GM19467 (cell line): ENCODE measurements at regions not wholly inside any gene's neighbourhood (a gene's known extent, or its start where the extent isn't known, plus 50 kb on each side); places are given as distances from the start of the nearest gene placed in this dataset.
A peak's percentile ranks its signal among the peaks of the same experiment; 100 is the strongest.

Source experiments
- ATAC-seq: cut with Tn5 transposase; IDR thresholded peaks from one replicate; pipeline ENCODE4 v1.9.1; 2021; ENCODE audit warnings: mild to moderate bottlenecking, moderate library complexity; ENCODE audit not compliant: unreplicated experiment

DNA sequence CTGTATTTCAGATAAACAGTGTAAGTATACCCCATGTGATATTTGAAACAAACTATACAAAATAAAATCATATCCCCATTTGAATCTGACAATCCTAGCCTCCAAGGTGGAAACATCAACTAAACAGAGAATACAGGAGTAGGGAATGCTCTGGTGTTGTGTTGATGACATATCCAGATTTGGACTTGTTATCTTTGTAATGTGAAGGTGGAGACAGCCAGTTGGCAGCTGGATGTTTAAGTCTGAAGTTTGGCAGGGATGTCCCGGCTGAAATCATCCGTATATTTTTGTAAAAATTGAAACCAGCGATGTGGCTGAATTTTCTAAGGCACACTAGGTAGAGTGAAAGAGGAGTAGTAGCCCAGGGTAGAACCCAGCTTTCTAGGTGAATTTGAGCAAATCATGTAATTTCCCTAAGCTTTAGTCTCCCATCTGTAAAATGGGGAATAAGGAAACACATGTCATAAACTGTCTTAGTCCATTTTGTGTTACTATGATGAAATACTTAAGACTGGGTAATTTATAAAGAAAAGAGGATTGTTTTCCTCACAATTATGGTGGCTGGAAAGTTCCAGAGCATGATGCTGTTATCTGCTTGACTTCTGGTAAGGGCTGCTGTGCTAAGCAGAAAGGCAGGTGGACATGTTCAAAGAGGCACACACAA lies 246.6 kb upstream of the APCDD1 start:
- no peak for ATAC-seq

DNA sequence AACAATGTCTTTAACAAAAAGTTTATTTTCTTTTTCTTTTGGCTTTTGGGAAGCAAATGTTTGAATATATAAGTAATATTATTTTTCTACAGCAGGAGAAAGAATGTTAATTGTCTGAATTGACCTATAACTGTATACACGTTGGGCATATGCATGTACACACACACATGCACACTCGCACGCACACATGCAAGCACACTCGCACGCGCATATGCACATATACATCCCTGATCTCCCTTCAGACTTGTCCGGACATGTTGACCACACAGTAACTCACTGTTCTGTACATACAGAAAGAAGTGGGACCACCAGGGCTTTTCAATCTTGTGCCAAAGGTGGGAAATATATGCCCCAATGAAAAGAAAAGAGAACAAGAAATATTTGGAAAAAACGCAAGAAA lies 245.1 kb upstream of the APCDD1 start:
- ATAC-seq = no peak

DNA sequence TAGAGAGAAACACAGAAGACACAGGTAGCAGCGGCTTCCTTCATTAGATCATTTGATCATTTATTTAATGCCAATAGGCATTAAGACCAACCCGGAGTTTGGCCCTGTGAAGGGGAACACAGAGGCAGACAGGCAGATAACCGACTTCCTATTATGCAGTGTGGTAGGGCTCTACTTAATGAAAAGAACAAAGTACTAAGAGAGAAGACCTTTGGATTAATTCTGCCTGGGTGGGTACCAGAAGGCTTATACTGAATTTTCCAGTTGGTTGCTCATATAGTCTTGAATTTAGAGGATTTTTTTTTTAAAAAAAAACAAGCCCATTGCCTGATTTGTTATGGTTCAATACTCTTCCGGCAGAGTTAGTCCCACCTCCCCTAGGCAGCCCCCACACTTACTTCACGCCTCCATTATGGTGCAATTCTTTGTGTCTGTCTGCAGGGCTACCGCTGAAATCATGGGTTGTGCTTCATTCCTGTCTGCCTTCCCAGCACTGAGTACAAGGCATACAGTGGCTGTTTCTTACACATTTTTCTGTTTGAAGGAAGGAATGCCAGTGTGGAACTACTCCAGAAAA lies 244.3 kb upstream of the APCDD1 start:
- no peak for ATAC-seq

DNA sequence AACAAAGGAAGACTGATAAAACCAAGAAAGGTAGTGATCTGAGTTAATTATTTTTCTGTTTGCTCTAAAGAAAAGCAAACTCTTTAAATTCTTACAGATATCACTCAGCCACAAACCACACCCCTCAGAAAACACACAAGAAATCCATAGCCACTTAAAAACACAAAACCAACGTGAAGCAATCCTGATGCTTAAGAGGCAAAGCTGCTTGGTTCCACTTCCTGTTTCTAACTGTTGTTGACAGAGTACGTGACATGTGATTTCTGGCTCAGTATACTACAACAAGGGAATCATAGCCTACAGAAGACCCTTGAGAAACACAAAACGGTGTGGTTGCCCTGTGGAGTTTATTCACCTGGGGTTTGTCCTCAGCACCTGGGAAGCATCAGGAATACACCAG lies 240.9 kb upstream of the APCDD1 start:
- ATAC-seq = peak; percentile 61

DNA sequence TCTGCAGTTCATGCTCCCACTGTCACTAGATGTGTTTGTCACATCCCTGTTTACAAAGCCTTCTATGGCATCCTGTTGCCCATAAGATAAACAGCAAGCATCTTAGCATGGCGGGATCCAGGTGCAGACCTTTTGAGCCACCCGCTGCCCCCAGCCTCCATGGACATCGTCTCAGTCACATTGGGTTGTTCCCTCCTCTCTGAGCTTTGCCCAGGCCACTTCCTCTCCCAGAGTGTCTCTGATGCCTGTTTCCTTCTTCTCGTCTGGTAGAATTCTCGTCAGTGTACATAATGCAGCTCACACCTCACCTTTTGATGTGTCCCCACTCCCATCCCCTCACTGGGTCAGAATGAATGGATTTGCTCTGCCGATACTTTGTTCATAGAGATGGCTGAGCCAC lies 239.0 kb upstream of the APCDD1 start:
- ATAC-seq = no peak

DNA sequence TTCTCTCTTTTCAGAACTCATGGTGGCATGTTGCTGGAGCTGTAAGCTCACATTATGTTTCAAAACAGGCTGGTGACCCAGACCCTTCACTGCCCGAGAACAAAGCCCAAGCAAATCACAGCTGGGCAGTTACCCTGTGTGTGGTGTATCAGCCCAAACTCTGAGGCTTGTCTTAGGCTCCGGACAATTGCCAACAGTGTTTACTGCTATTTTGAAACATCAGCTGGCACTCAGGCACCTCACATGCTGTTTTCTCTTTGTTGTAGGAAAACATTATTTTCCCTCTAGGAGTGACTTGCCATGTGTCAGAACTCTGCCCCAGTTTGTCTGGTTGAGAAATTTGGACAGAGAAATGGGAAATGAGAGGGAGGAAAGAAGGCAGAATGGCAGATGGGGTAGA lies 237.6 kb upstream of the APCDD1 start:
- no peak for ATAC-seq

DNA sequence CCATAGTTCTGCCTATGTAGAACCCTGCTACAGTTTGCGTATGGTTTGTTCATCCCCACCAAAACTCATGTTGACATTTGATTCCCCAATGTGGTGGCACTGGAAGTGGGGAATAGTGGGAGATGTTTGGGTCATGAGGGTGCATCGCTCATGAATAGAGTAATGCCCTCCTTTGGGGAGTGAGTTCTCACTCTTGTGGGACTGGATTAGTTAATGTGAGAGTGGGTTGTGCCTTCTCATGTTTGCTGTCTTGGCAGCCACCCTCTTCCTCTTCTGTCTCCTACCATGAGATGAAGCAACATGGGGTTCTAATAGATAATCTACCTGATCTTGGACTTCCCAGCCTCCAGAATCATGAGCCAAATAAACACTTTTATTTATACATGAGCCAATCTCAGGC lies 237.2 kb upstream of the APCDD1 start:
- no peak for ATAC-seq

DNA sequence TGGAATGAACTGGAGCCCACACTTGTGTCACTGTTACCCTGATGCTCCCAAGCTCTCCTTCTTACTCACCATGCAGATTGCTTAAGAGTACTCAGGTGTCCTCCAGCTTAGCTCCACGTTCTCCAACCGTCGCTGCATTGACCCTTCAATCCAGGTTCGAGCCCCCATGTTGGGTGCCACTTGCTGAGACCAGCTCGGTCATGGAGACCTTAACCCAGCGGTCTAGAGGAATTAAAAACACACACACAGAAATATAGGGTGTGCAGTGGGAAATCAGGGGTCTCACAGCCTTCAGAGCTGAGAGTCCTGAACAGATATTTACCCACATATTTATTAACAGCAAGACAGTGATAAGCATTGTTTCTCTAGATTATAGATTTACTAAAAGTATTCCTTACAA lies 229.1 kb upstream of the APCDD1 start:
- no peak for ATAC-seq

DNA sequence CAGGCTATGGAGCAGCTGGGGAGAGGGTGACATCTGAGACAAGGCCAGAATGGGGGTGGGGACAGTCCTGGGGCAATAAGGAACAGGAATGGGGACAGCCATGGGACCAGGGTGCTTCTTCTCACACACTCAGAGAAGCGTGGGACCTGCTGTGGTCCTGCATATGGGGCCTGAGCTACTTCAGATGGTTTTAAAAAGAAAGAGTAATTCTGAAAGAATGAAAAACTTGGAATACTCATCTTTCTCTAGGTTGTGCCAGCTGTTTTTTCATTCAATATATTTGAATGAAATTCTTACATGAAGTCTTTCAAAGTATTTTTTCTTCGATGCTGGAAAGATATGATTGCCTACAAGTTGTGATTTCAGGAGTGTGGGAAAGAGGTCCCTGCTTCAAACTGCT lies 227.5 kb upstream of the APCDD1 start:
- no peak for ATAC-seq

DNA sequence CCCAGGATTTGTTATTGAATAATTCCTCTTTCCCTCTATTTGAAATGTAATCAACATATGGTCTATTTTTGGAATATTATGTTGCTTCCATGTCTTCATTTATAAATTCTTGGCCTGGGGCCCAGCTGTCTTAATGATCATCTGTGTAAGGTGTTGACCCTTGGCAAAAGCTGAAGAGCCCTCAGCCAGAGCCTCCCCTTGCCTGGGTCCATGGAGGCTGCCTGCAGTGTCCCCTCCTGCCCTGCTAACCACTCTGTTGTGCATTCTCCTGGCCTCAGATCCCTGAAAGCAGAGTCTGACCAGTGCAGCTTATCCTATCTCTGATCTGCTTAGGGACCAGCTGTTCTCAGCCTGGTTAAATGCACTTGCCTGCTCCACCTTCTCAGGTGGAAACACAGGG lies 226.1 kb upstream of the APCDD1 start:
- ATAC-seq = no peak

DNA sequence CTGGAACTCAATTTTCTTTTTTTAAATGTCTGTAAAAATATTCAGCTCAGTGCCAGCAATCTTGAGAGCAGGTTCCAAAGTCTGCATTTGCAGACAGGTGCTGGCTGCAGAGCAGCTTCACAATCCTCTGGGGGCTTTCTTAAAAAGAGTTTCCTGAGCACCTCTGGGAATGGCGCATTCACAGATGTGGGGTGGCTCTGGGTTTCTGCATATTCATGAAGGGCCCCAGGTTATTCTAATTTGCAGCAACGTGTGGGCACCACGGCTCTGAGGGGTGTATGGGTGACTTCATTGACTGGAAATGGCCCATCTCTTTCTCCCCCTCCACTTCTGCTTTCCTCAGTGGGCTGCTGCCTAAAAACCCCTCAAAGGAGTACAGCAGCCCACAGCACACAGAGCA lies 225.0 kb upstream of the APCDD1 start:
- no peak for ATAC-seq

DNA sequence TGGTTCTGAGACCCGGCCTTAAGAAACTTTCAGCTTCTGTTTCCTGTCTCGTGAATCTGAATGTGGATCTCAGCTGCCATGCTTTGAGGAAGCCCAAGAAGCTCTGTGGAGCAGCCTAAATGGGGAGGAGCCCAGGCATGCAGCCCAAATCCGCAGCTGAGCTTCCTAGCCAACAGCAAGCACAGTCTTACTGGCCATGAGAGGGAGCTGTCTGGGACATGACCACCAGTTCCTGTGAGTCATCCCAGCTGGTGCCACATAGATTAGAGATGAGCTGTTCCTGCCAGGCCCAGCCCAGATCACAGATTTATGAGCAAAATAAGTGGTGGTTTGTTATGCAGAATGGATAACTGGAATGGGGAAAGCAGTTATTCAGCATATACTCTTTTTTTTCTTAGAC lies 224.4 kb upstream of the APCDD1 start:
- ATAC-seq = no peak

DNA sequence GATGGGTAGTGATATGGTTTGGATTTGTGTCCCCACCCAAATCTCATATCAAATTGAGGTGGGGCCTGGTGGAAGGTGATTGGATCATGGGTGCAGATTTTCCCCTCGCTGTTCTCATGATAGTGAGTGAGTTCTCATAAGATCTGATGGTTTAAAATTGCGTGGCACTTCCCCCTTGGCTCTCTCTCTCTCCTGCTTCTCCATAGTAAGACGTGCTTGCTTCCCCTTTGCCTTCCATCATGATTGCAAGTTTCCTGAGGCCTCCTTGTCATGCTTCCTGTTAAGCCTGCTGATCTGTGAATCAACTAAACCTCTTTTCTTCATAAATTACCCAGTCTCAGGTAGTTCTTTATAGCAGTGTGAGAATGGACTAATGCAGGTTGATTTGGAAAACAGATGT lies 223.2 kb upstream of the APCDD1 start:
- no peak for ATAC-seq

DNA sequence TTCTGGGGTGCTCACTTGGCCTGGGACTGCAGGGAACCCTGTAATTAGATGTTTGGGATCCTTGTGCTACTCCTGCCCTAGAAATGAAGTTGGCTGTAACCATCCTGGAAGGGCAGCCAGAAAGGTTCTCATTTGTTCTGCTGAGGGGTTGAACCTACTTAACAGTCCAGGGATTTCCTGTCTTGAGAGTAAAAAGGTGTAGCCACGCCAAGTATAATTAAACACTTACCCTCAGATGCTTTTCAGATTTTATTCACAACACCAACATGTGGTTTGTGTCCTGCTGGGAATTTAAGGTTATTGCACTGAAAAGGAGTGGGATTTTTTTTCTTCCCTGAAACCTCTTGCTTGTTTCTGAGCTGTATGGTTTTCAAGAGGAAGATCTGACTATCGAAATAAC lies 222.4 kb upstream of the APCDD1 start:
- ATAC-seq = no peak

DNA sequence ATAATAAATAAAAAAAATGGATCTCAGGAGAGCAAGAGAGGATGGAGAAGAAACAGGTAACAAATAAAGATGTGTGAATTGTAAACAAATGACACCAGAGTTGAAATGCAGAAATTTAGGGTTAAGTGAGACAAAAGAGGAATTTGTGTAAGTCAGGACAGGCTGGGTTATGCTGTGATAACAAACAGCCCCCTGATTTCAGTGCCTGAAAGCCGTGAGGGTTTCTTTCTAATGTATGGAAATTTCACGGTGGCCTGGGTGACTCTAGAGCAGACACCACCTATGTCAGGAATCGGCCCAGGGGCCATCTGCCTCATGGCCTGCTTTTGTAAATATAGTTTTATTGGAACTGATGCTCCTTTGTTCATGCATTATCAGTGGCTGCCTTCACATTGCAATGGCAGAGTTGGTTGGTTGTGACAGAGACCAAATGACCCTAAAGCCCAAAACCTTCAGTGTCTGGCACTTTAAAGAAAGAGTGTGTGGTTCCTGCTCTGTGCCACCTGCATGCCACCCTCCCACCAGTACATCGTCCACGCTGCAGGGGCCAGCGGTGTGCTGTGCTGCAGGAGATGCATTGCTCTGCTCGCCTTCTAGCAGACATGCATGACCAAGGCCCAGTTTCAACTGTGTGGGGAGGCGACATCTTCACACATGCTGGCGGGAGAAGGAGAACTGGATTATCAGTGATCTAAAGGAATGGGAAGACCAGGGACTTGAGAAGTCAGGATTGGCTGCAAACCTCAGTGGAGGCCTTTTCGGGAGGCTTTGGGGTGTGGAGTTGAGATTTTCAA lies 221.2 kb upstream of the APCDD1 start:
- ATAC-seq = no peak

DNA sequence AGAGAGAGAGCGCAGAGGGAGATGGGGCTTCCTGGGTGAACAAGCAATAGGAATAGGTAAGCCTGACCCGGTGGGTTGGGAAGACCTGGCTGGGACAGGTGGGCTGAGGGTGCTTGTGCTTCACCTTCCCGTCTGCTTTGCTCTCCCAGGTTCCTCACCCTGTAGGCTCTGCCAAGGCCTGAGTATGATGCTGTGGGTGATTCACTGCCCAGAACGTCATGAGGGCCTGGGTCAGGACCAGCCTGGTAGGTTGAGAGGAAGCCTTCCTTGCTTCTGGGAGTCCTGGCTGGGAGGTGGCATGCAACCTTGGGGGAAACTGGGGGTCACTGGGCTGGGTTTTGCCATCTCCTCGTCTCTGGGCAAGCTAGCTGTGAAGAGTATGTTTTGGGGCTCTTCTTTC lies 220.2 kb upstream of the APCDD1 start:
- no peak for ATAC-seq

DNA sequence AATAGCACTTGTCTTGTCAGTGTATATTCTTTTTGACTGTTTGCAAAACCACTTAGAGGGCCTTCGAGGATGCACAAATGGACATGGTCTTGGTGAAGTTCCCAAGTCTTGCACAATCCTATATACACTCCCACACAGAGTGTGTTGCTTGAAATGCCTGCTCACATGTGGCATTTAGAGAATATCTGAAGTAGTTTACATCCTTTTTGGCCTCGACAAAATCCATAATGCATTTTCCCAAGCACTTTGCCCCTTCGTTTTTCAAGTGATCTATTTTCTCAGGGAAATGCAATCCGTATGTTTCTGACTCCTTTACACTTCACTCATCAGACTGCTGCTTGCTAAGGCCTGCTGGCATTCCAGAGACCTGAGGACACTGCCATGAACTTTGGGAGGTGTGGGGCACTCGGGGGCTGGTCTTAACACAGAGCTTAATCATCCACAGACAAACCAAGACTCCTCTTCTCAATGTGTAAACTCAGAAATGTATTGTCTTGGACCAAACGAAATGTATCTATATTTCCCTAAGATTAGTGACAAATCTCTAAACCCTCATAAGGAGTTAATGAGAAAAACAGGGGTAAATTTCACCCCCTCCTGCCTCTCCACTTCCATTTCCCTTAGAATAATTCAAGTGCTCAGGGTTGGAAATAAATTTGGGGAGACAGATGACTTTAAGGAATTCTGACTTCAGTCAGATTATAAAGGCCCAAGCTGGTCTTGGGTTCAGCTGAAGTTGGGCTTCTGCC lies 219.3 kb upstream of the APCDD1 start:
- ATAC-seq = no peak

DNA sequence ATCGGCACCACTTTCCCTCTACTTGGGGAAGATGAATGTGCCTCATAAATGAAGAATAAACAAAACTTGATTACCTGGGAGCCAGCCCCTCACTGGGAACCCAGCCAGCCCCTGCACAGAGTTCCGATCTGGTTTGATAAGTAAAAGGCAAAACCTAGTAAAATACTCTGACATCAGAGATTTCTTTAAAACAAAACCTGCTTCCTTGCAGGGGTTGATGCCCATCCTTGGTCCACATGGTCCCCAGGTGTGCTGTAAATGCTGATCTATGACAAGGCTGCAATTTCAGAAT lies 218.8 kb upstream of the APCDD1 start:
- no peak for ATAC-seq

DNA sequence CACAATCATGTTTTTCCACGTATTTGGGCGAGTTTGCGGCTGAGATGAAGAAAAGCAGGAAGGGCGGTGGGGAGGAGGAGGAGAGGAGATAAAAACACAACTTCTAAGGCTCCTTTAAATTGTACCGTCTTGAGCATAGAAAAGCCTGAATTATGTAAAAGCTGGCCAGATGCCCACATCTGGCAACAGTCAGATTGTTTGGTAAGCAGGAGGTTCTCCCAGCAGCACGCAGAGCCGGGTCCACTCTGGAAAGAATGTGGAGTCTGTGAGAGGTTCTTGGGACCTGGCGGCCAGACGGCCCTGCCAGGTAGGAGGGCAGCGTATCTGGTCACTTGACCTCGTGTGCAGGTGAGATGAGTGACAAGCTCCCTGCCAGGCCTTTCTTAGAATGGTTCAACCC lies 215.3 kb upstream of the APCDD1 start:
- ATAC-seq = no peak

DNA sequence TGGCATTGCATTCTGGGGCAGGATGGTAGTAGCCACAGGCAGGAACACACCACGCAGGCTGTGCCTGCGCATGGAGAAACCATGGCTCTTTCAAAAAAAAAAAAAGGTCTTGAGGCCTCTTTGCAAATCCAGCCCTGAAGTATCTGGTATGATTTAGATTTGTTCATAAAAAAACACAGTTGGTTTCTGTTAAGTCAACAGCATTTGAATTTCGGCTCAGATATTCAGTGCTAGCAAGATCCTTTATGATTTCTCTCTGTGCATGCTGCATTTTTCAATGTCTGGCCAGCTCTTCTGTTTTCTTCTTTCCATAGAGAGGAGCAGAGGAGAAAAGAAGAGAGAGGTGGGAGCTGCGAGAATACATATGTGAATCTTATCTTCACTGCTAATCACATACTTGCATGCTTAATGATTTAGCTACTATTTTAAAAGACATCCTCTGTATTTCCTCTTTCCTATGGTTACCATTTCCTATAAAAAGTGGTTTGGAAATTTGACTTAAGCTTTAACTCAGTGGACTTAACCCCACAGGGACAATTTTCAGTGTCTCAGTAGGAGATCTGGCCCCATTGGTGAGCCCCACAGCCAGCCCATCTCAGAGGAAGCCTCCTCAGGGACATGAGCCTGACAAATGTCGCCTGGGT lies 214.3 kb upstream of the APCDD1 start:
- ATAC-seq = no peak

DNA sequence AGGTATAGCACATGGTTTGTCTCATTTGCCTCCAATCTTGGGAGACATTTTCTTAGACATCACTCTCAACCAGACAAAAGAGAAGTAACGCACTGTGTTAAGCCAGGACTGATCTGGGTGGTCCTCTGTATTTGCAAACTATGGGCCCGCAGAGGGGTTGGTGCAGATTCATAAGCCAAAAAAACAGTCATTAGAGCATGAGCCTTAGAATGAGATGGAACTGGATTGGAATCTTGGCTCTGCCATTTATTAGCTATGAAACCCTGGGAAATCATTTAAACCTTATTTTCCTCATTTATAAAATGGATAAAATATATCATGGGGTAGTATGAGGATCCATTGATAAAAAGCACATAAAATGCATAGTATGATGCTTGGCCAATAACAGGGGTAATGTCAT lies 213.5 kb upstream of the APCDD1 start:
- no peak for ATAC-seq
